ENCODE measurements at regions not wholly inside any gene's neighbourhood (a gene's known extent, or its start where the extent isn't known, plus 50 kb on each side); places are given as distances from the start of the nearest gene placed in this dataset.
A peak's percentile ranks its signal among the peaks of the same experiment; 100 is the strongest.
"Not testable (repeated sequence)": the region's sequence is repeated elsewhere in the genome, so short reads cannot be mapped to it uniquely, and the experiment has no call there.

- no peak for TF ChIP-seq ESRRG (CRISPR knock-in tag; IDR thresholded peaks at IDR 0.05)
- ATAC-seq, result peak; percentile 18
These were observed 120.4 kb upstream of the ZNF184 start for GRCh38 chr6:27593200-27593818.

- TF ChIP-seq OSR1 (CRISPR knock-in tag; IDR thresholded peaks at IDR 0.05), result no peak
- TF ChIP-seq TOX (CRISPR knock-in tag; IDR thresholded peaks at IDR 0.05; ENCODE audit: borderline replicate concordance), result no peak
- TF ChIP-seq ZNF70 (CRISPR knock-in tag; IDR thresholded peaks at IDR 0.05), result no peak
- TF ChIP-seq CSRNP3 (CRISPR knock-in tag; IDR thresholded peaks at IDR 0.05), result no peak
- no peak for TF ChIP-seq ZFP30 (CRISPR knock-in tag; IDR thresholded peaks at IDR 0.05)
- peak; percentile 96 for ATAC-seq
These were observed 119.7 kb upstream of the ZNF184 start for GRCh38 chr6:27592481-27593199.

- no peak for TF ChIP-seq ZNF565 (CRISPR knock-in tag; conservative IDR thresholded peaks at IDR 0.05; ENCODE audit: low read depth)
- no peak for TF ChIP-seq ISL1 (CRISPR knock-in tag; IDR thresholded peaks at IDR 0.05)
- no peak for TF ChIP-seq ZNF70 (CRISPR knock-in tag; IDR thresholded peaks at IDR 0.05)
- no peak for TF ChIP-seq ARNTL (CRISPR knock-in tag; IDR thresholded peaks at IDR 0.05; ENCODE audit: borderline replicate concordance, low read depth)
- no peak for TF ChIP-seq ZFP30 (CRISPR knock-in tag; IDR thresholded peaks at IDR 0.05)
- no peak for TF ChIP-seq CSDC2 (CRISPR knock-in tag; IDR thresholded peaks at IDR 0.05)
- TF ChIP-seq CREB5 (CRISPR knock-in tag; IDR thresholded peaks at IDR 0.05; ENCODE audit: low read depth), result no peak
- no peak for TF ChIP-seq ESRRG (CRISPR knock-in tag; IDR thresholded peaks at IDR 0.05)
- no peak for TF ChIP-seq PPARA (CRISPR knock-in tag; IDR thresholded peaks at IDR 0.05; ENCODE audit: borderline replicate concordance)
- no peak for TF ChIP-seq TCF4 (CRISPR knock-in tag; IDR thresholded peaks at IDR 0.05; ENCODE audit: borderline replicate concordance)
- TF ChIP-seq GLIS3 (CRISPR knock-in tag; IDR thresholded peaks at IDR 0.05), result no peak
- no peak for TF ChIP-seq POU6F1 (CRISPR knock-in tag; IDR thresholded peaks at IDR 0.05; ENCODE audit: borderline replicate concordance, low read depth)
- TF ChIP-seq BACH2 (CRISPR knock-in tag; IDR thresholded peaks at IDR 0.05; ENCODE audit: borderline replicate concordance), result no peak
- no peak for TF ChIP-seq ZFP3 (CRISPR knock-in tag; IDR thresholded peaks at IDR 0.05)
- TF ChIP-seq TOX (CRISPR knock-in tag; IDR thresholded peaks at IDR 0.05; ENCODE audit: borderline replicate concordance), result no peak
- no peak for TF ChIP-seq RARB (CRISPR knock-in tag; IDR thresholded peaks at IDR 0.05)
- no peak for TF ChIP-seq CSRNP3 (CRISPR knock-in tag; IDR thresholded peaks at IDR 0.05)
- no peak for TF ChIP-seq ZC3H10 (CRISPR knock-in tag; IDR thresholded peaks at IDR 0.05)
- ATAC-seq, result peak; percentile 38
These were observed 119.0 kb upstream of the ZNF184 start for GRCh38 chr6:27591699-27592480.

GRCh38 chr6:27585316-27585715 lies 112.4 kb upstream of the ZNF184 start:
- not testable (repeated sequence) for ATAC-seq

- ATAC-seq, result no peak
- TF ChIP-seq RARB (CRISPR knock-in tag; IDR thresholded peaks at IDR 0.05), result no peak
- TF ChIP-seq ZNF565 (CRISPR knock-in tag; conservative IDR thresholded peaks at IDR 0.05; ENCODE audit: low read depth), result no peak
- TF ChIP-seq ZNF70 (CRISPR knock-in tag; IDR thresholded peaks at IDR 0.05), result no peak
- TF ChIP-seq CREB5 (CRISPR knock-in tag; IDR thresholded peaks at IDR 0.05; ENCODE audit: low read depth), result no peak
- no peak for TF ChIP-seq TSHZ2 (CRISPR knock-in tag; IDR thresholded peaks at IDR 0.05)
- TF ChIP-seq ZC3H10 (CRISPR knock-in tag; IDR thresholded peaks at IDR 0.05), result no peak
- no peak for TF ChIP-seq POU6F1 (CRISPR knock-in tag; IDR thresholded peaks at IDR 0.05; ENCODE audit: borderline replicate concordance, low read depth)
These were observed 111.4 kb upstream of the ZNF184 start for GRCh38 chr6:27584326-27584725.
